H1 (cell line): ENCODE measurements at regions not wholly inside any gene's neighbourhood (a gene's known extent, or its start where the extent isn't known, plus 50 kb on each side); places are given as distances from the start of the nearest gene placed in this dataset.

Source experiments
- CTCF ChIA-PET: fragments of 300-600 bp; sonication (Branson Sonifier 250); formaldehyde crosslinking; loops from one replicate; lab custom pipeline; 2021; ENCODE audit not compliant: partially characterized antibody; lab: Charles Lee
- POLR2A ChIA-PET: fragments of 300-600 bp; sonication (Branson Sonifier 250); formaldehyde crosslinking; loops from one replicate; lab custom pipeline; 2021; ENCODE audit warnings: inconsistent platforms; ENCODE audit not compliant: partially characterized antibody; lab: Charles Lee
- DNase-seq, 2 experiments: peaks; one replicate each; pipeline versions ENCODE4 v3.0.0 to v3.0.0-alpha.2; 2010 to 2022; ENCODE audit warnings: low spot score in 2 of 2, low read depth in 1 of 2, mixed read lengths in 1 of 2
- FAIRE-seq: peaks from 2 replicates; lab custom pipeline; 2011; peaks lifted over from hg19 to GRCh38; lab: Jason Lieb, UNC
- H2AFZ ChIP-seq: 2 replicates; pipeline ENCODE4 v1.8.1; 2012; ENCODE audit warnings: low read length, inconsistent platforms
- H2AK5ac ChIP-seq: 2 replicates; pipeline ENCODE4 v1.6.1; 2013; ENCODE audit warnings: low read depth, low read length
- H2BK120ac ChIP-seq: replicated peaks from 2 replicates; pipeline ENCODE3; 2013; ENCODE audit warnings: low read depth, low read length, inconsistent platforms
- H2BK12ac ChIP-seq: 2 replicates; pipeline ENCODE4 v1.6.1; 2013; ENCODE audit warnings: low read depth, low read length
- H2BK15ac ChIP-seq: 2 replicates; pipeline ENCODE4 v1.6.1; 2013; ENCODE audit warnings: low read length
- H2BK20ac ChIP-seq: 2 replicates; pipeline ENCODE4 v1.6.1; 2013; ENCODE audit warnings: low read length
- H2BK5ac ChIP-seq: 2 replicates; pipeline ENCODE4 v1.6.1; 2013; ENCODE audit warnings: low read depth, low read length
- H3K14ac ChIP-seq: 2 replicates; pipeline ENCODE4 v1.6.1; 2013; ENCODE audit warnings: inconsistent platforms; ENCODE audit not compliant: insufficient read length
- H3K18ac ChIP-seq: 2 replicates; pipeline ENCODE4 v1.6.1; 2013; ENCODE audit warnings: low read length; ENCODE audit errors: extremely low read depth
- H3K23ac ChIP-seq: 2 replicates; pipeline ENCODE4 v1.6.1; 2013; ENCODE audit warnings: inconsistent platforms; ENCODE audit not compliant: insufficient read length
- H3K23me2 ChIP-seq: 2 replicates; pipeline ENCODE4 v1.6.1; 2013; ENCODE audit warnings: low read depth, low read length
- H3K27ac ChIP-seq: 2 replicates; pipeline ENCODE4 v1.6.1; 2011; ENCODE audit warnings: low read depth, low read length, inconsistent platforms
- H3K27me3 ChIP-seq, 4 experiments: replicated peaks in 1 of 4; 1 replicate in 1 of 4; 2 replicates in 3 of 4; pipeline versions ENCODE4 v1.6.1 to v1.8.1; 2011 to 2013; ENCODE audit warnings: low read length in 3 of 4, mild to moderate bottlenecking in 3 of 4, inconsistent platforms in 2 of 4, mixed read lengths in 2 of 4, moderate library complexity in 1 of 4; ENCODE audit not compliant: control insufficient read depth in 3 of 4, insufficient read depth in 3 of 4; ENCODE audit errors: extremely low read depth in 1 of 4
- H3K36me3 ChIP-seq, 4 experiments: 2 replicates each; pipeline versions ENCODE4 v1.6.1 to v1.8.1; 2011 to 2013; ENCODE audit warnings: mild to moderate bottlenecking in 4 of 4, low read length in 3 of 4, moderate library complexity in 2 of 4, control low read depth in 1 of 4, inconsistent platforms in 1 of 4; ENCODE audit not compliant: insufficient read depth in 4 of 4, control insufficient read depth in 2 of 4
- H3K4ac ChIP-seq: replicated peaks from 2 replicates; pipeline ENCODE3; 2013; ENCODE audit warnings: low read length, low read depth, mixed read lengths, inconsistent platforms; ENCODE audit not compliant: insufficient read length
- H3K4me1 ChIP-seq, 4 experiments: replicated peaks in 1 of 4; 1 replicate in 1 of 4; 2 replicates in 3 of 4; pipeline versions ENCODE4 v1.6.1 to v1.8.1; 2011 to 2013; ENCODE audit warnings: low read length in 3 of 4, inconsistent platforms in 2 of 4, mixed read lengths in 1 of 4; ENCODE audit not compliant: insufficient read depth in 4 of 4, control insufficient read depth in 3 of 4
- H3K4me2 ChIP-seq, 2 experiments: 2 replicates each; pipeline versions ENCODE4 v1.6.1 to v1.8.1; 2011 to 2013; ENCODE audit warnings: low read depth in 2 of 2, low read length in 2 of 2, control low read depth in 1 of 2, inconsistent platforms in 1 of 2, mild to moderate bottlenecking in 1 of 2; ENCODE audit not compliant: insufficient read depth in 1 of 2
- H3K4me3 ChIP-seq, 4 experiments: fragments of 200-600, 300-600 bp in 1 of 4; sonication (generic), shearing (Covaris generic), sonication (Bioruptor Twin) in 1 of 4; 2 replicates each; pipeline versions ENCODE4 v1.5.1 to v1.8.1; 2011 to 2016; ENCODE audit warnings: low read length in 4 of 4, low read depth in 3 of 4, control low read depth in 2 of 4, inconsistent platforms in 2 of 4, mild to moderate bottlenecking in 2 of 4, mixed read lengths in 1 of 4, moderate library complexity in 1 of 4; ENCODE audit not compliant: insufficient read depth in 2 of 4; ENCODE audit errors: extremely low read depth in 1 of 4
- H3K56ac ChIP-seq: replicated peaks from 2 replicates; pipeline ENCODE3; 2013; ENCODE audit warnings: low read depth, mild to moderate bottlenecking, mixed read lengths, low read length, inconsistent platforms; ENCODE audit not compliant: insufficient read length
- H3K79me1 ChIP-seq: 2 replicates; pipeline ENCODE4 v1.6.1; 2013; ENCODE audit warnings: low read depth, low read length, control low read depth
- H3K79me2 ChIP-seq, 2 experiments: 2 replicates each; pipeline versions ENCODE4 v1.6.1 to v1.8.1; 2012 to 2013; ENCODE audit warnings: low read length in 2 of 2, mild to moderate bottlenecking in 2 of 2, inconsistent platforms in 1 of 2; ENCODE audit not compliant: insufficient read depth in 2 of 2, control insufficient read depth in 1 of 2
- H3K9ac ChIP-seq, 4 experiments: replicated peaks in 1 of 4; 1 replicate in 1 of 4; 2 replicates in 3 of 4; pipeline versions ENCODE4 v1.6.1 to v1.8.1; 2011 to 2013; ENCODE audit warnings: low read depth in 3 of 4, low read length in 3 of 4, control low read depth in 2 of 4, mild to moderate bottlenecking in 2 of 4, moderate library complexity in 2 of 4, inconsistent platforms in 1 of 4; ENCODE audit errors: extremely low read depth in 1 of 4
- H3K9me3 ChIP-seq, 2 experiments: 2 replicates each; pipeline versions ENCODE4 v1.6.1 to v1.8.1; 2012 to 2013; ENCODE audit warnings: mild to moderate bottlenecking in 2 of 2, moderate library complexity in 2 of 2, control low read depth in 1 of 2, inconsistent platforms in 1 of 2, low read depth in 1 of 2, low read length in 1 of 2, mixed read lengths in 1 of 2; ENCODE audit not compliant: insufficient read depth in 2 of 2
- H4K20me1 ChIP-seq, 2 experiments: replicated peaks in 1 of 2; 2 replicates each; pipeline versions ENCODE3 to v1.8.1; 2011 to 2013; ENCODE audit warnings: inconsistent platforms in 2 of 2, low read length in 2 of 2, mild to moderate bottlenecking in 1 of 2; ENCODE audit not compliant: insufficient read depth in 2 of 2, control insufficient read depth in 1 of 2
- H4K5ac ChIP-seq: 2 replicates; pipeline ENCODE4 v1.6.1; 2013; ENCODE audit warnings: low read length, low read depth, mixed read lengths, inconsistent platforms; ENCODE audit not compliant: insufficient read length
- H4K8ac ChIP-seq: 2 replicates; pipeline ENCODE4 v1.8.0; 2013; ENCODE audit warnings: mild to moderate bottlenecking, moderate library complexity, low read length, inconsistent platforms; ENCODE audit not compliant: insufficient read depth; ENCODE audit errors: extremely low read depth
- H4K91ac ChIP-seq: replicated peaks from 2 replicates; pipeline ENCODE3; 2013; ENCODE audit warnings: low read length, mixed read lengths, inconsistent platforms; ENCODE audit not compliant: insufficient read length
- ASH2L ChIP-seq: fragments of 200-600, 300-600 bp; sonication (generic); IDR thresholded peaks from one replicate; pipeline ENCODE4 v1.7.1; 2017; ENCODE audit warnings: low read length
- BCL11A ChIP-seq, 2 experiments: IDR thresholded peaks; one replicate each; pipeline ENCODE4 v1.6.1; 2011; ENCODE audit warnings: low read depth in 2 of 2, low read length in 2 of 2, mild to moderate bottlenecking in 2 of 2
- CHD2 ChIP-seq: IDR thresholded peaks from 2 replicates; pipeline ENCODE4 v1.6.1; 2012; ENCODE audit warnings: low read length, improper control_type of control experiment
- KDM5A ChIP-seq: fragments of 200-600 bp; IDR thresholded peaks from 2 replicates; pipeline ENCODE4 v1.7.1; 2012; ENCODE audit warnings: mild to moderate bottlenecking, low read length, inconsistent platforms, mixed read lengths
- POU5F1 ChIP-seq: IDR thresholded peaks from 2 replicates; pipeline ENCODE4 v1.6.1; 2011; ENCODE audit warnings: low read depth, mild to moderate bottlenecking, low read length, moderate library complexity
- SIRT6 ChIP-seq: IDR thresholded peaks from one replicate; pipeline ENCODE4 v1.7.1; 2012; ENCODE audit warnings: low read length, inconsistent platforms
- SP4 ChIP-seq: IDR thresholded peaks from 2 replicates; pipeline ENCODE4 v1.6.1; 2012; ENCODE audit warnings: low read length, inconsistent platforms
- TBP ChIP-seq: IDR thresholded peaks from 2 replicates; pipeline ENCODE4 v1.6.1; 2011; ENCODE audit warnings: low read depth, low read length, improper control_type of control experiment
- WGBS, 2 experiments: shearing (Covaris generic) in 1 of 2; methylation state at CpG; one replicate each; pipeline versions ENCODE4 v1.1.6 to v1.1.7; 2013 to 2015; ENCODE audit warnings: low lambda C conversion rate in 2 of 2, mixed read lengths in 2 of 2, inconsistent platforms in 1 of 2, low coverage in 1 of 2, missing lambda C conversion rate in 1 of 2; ENCODE audit not compliant: insufficient replicate concordance in 2 of 2, insufficient coverage in 1 of 2, insufficient read length in 1 of 2; ENCODE audit errors: extremely low coverage in 1 of 2, missing lambda C conversion rate in 1 of 2; 5-methylcytosine and 5-hydroxymethylcytosine counted together

DNA sequence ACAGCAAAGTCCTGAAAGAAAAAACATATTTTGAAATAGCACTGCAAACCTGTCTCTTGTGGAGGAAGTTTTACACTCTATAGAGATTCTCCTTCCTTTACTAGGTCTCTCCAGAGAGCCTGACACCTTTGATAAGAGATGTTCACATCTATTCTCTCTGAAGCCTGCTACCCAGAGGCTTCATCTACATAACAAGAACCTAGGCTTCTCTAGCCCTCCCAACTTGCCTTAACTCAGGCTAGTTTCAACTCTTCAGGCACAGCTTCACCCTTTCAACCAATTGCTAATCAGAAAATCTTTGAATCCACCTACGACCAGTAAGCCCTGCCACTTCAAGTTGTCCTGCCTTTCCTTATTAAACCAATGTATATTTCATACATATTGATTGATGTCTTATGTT, 60.6 kb downstream of the IFNG start:
- peaks cover 0 to 1% (median 0%) of the 10 kb centered on the region in 4 experiments; a peak in 1 of 7 replicates for H3K27me3 ChIP-seq
- no peak overlapping the region for H3K18ac ChIP-seq
- CTCF ChIA-PET, result no interaction called here
- no peak overlapping the region for H4K8ac ChIP-seq
- H3K23me2 ChIP-seq, result no peaks in the 10 kb centered on the region; the same call in 1 of the 2 replicates
- no peaks in the 10 kb centered on the region for H3K79me1 ChIP-seq
- H3K4ac ChIP-seq, result no peak overlapping the region
- H3K4me2 ChIP-seq, result no peak overlapping the region
- no peak overlapping the region for H3K27ac ChIP-seq
- POLR2A ChIA-PET, result no interaction called here
- H3K23ac ChIP-seq, result no peak overlapping the region
- no peak overlapping the region for H3K56ac ChIP-seq
- H4K5ac ChIP-seq, result no peak overlapping the region
- no peak overlapping the region for H2BK5ac ChIP-seq
- H2AK5ac ChIP-seq, result no peak overlapping the region
- no peak overlapping the region for H3K14ac ChIP-seq
- no peaks in the 10 kb centered on the region for H4K20me1 ChIP-seq
- DNase-seq (no peak), FAIRE-seq (no peak)
- no peak overlapping the region for H2BK20ac ChIP-seq
- H3K36me3 ChIP-seq, result no peaks in the 10 kb centered on the region
- H3K9ac ChIP-seq, result no peak overlapping the region; a peak in 1 of 7 replicates
- no peak overlapping the region for H2BK120ac ChIP-seq
- H2AFZ ChIP-seq, result no peak overlapping the region
- no peak overlapping the region for H2BK15ac ChIP-seq
- no peak overlapping the region; a peak in 1 of 8 replicates for H3K4me3 ChIP-seq
- no peaks in the 10 kb centered on the region for H3K9me3 ChIP-seq
- no peak overlapping the region for H2BK12ac ChIP-seq
- peaks cover 0 to 5% (median 2%) of the 10 kb centered on the region in 4 experiments; a peak in 3 of 7 replicates for H3K4me1 ChIP-seq
- H4K91ac ChIP-seq, result no peak overlapping the region
- H3K79me2 ChIP-seq, result no peaks in the 10 kb centered on the region
- 31% methylated on average over 1 of the region's 1 CpG; no CpG with 5 or more reads in 1 of the 2 experiments for WGBS, 2 experiments
- TF ChIP-seq KDM5A (no peak), SIRT6 (no peak), TBP (no peak), CHD2 (no peak), BCL11A (IDR thresholded peaks at IDR 0.05; ENCODE audit: low read depth in 2 of 2, low read length in 2 of 2) (no peak), ASH2L (no peak), SP4 (no peak), POU5F1 (no peak)
